HG03135 (cell line): ENCODE measurements at regions not wholly inside any gene's neighbourhood (a gene's known extent, or its start where the extent isn't known, plus 50 kb on each side); places are given as distances from the start of the nearest gene placed in this dataset.

Source experiments
- ATAC-seq: cut with Tn5 transposase; IDR thresholded peaks from one replicate; pipeline ENCODE4 v1.9.1; 2021; ENCODE audit warnings: mild to moderate bottlenecking, moderate library complexity; ENCODE audit not compliant: unreplicated experiment

GRCh38 chr5:175056831-175057230 lies 332.4 kb downstream of the MSX2 start:
- no peak for ATAC-seq

- ATAC-seq = no peak
Observed at GRCh38 chr5:175054243-175054642, 329.9 kb downstream of the MSX2 start.

GRCh38 chr5:175052351-175052750 lies 328.0 kb downstream of the MSX2 start:
- ATAC-seq = no peak

- ATAC-seq = no peak
Observed at GRCh38 chr5:175047048-175047447, 322.7 kb downstream of the MSX2 start.

GRCh38 chr5:175045820-175046219 lies 321.4 kb downstream of the MSX2 start:
- ATAC-seq = no peak

- ATAC-seq = no peak
Observed at GRCh38 chr5:175037820-175038219, 313.4 kb downstream of the MSX2 start.

- no peak for ATAC-seq
Observed at GRCh38 chr5:175035882-175036533, 311.6 kb downstream of the MSX2 start.

- no peak for ATAC-seq
Observed at GRCh38 chr5:175034924-175035323, 310.5 kb downstream of the MSX2 start.

- no peak for ATAC-seq
Observed at GRCh38 chr5:175032741-175033151, 308.4 kb downstream of the MSX2 start.

- no peak for ATAC-seq
Observed at GRCh38 chr5:175032013-175032412, 307.6 kb downstream of the MSX2 start.

- ATAC-seq = no peak
Observed at GRCh38 chr5:175027390-175027789, 303.0 kb downstream of the MSX2 start.

- ATAC-seq = no peak
Observed at GRCh38 chr5:175025077-175025476, 300.7 kb downstream of the MSX2 start.

- no peak for ATAC-seq
Observed at GRCh38 chr5:175021841-175022625, 297.7 kb downstream of the MSX2 start.

GRCh38 chr5:175021321-175021720 lies 296.9 kb downstream of the MSX2 start:
- ATAC-seq = no peak

- no peak for ATAC-seq
Observed at GRCh38 chr5:175015028-175015685, 290.8 kb downstream of the MSX2 start.

- no peak for ATAC-seq
Observed at GRCh38 chr5:175013251-175013650, 288.9 kb downstream of the MSX2 start.

- no peak for ATAC-seq
Observed at GRCh38 chr5:175012267-175012666, 287.9 kb downstream of the MSX2 start.

GRCh38 chr5:175003531-175003930 lies 279.1 kb downstream of the MSX2 start:
- ATAC-seq = no peak

- ATAC-seq = no peak
Observed at GRCh38 chr5:175001876-175002645, 277.7 kb downstream of the MSX2 start.

- no peak for ATAC-seq
Observed at GRCh38 chr5:175001311-175001710, 276.9 kb downstream of the MSX2 start.

GRCh38 chr5:174999581-174999980 lies 275.2 kb downstream of the MSX2 start:
- ATAC-seq = no peak
